NB4 (cell line): ENCODE measurements at regions not wholly inside any gene's neighbourhood (a gene's known extent, or its start where the extent isn't known, plus 50 kb on each side); places are given as distances from the start of the nearest gene placed in this dataset.

Experiments
- CTCF ChIP-seq: IDR thresholded peaks from one replicate; pipeline ENCODE4 v1.5.1; 2012; ENCODE audit warnings: low read depth, low read length
- POLR2A ChIP-seq: IDR thresholded peaks from 2 replicates; pipeline ENCODE4 v1.6.1; 2011; ENCODE audit warnings: mild to moderate bottlenecking; ENCODE audit not compliant: insufficient read length; ENCODE audit errors: extremely low read depth

- TF ChIP-seq CTCF (no peak), POLR2A (no peak)
Observed at GRCh38 chr3:59250600-59250999, 200.8 kb upstream of the CFAP20DC start.
